Glutamatergic neuron (in vitro differentiated cells): ENCODE measurements at regions not wholly inside any gene's neighbourhood (a gene's known extent, or its start where the extent isn't known, plus 50 kb on each side); places are given as distances from the start of the nearest gene placed in this dataset.
"Not testable (repeated sequence)": the region's sequence is repeated elsewhere in the genome, so short reads cannot be mapped to it uniquely, and the experiment has no call there.

Source experiments
- DNase-seq: peaks from one replicate; pipeline ENCODE4 v3.0.0; 2022
- H3K27ac Mint-ChIP-seq: one replicate; pipeline ENCODE4 v1.8.0; 2020; ENCODE audit warnings: mild to moderate bottlenecking, mixed read lengths, inconsistent platforms; ENCODE audit not compliant: unreplicated experiment
- H3K27me3 Mint-ChIP-seq: one replicate; pipeline ENCODE4 v1.8.0; 2020; ENCODE audit warnings: mild to moderate bottlenecking, moderate library complexity, mixed read lengths, inconsistent platforms; ENCODE audit not compliant: unreplicated experiment
- H3K36me3 Mint-ChIP-seq: one replicate; pipeline ENCODE4 v1.8.0; 2020; ENCODE audit warnings: mild to moderate bottlenecking, mixed read lengths, inconsistent platforms; ENCODE audit not compliant: unreplicated experiment
- H3K4me1 Mint-ChIP-seq: one replicate; pipeline ENCODE4 v1.8.0; 2020; ENCODE audit warnings: mild to moderate bottlenecking, low read depth, mixed read lengths, inconsistent platforms; ENCODE audit not compliant: unreplicated experiment
- H3K4me3 Mint-ChIP-seq: one replicate; pipeline ENCODE4 v1.8.0; 2020; ENCODE audit warnings: mild to moderate bottlenecking, mixed read lengths, inconsistent platforms; ENCODE audit not compliant: unreplicated experiment
- H3K9me3 Mint-ChIP-seq: one replicate; pipeline ENCODE4 v1.8.0; 2020; ENCODE audit warnings: mild to moderate bottlenecking, moderate library complexity, mixed read lengths, inconsistent platforms; ENCODE audit not compliant: unreplicated experiment
- CTCF ChIP-seq: fragments of 200-600 bp; sonication (generic); IDR thresholded peaks from one replicate; pipeline ENCODE4 v1.5.0; 2021; ENCODE audit not compliant: partially characterized antibody, unreplicated experiment

GRCh38 chr7:89602984-89603383 lies 551.3 kb upstream of the STEAP1 start:
- no peak for TF ChIP-seq CTCF
- Mint-ChIP-seq H3K27ac (no peak overlapping the region), H3K4me3 (no peak overlapping the region), H3K27me3 (peaks cover 3% of the 10 kb centered on the region), H3K36me3 (peaks cover 6% of the 10 kb centered on the region), H3K4me1 (no peaks in the 10 kb centered on the region), H3K9me3 (peaks cover 1% of the 10 kb centered on the region)
- DNase-seq: no peak

- no peak for DNase-seq
- H3K4me3 Mint-ChIP-seq: no peak overlapping the region
- no peaks in the 10 kb centered on the region for H3K4me1 Mint-ChIP-seq
- no peak for TF ChIP-seq CTCF
- peaks cover 3% of the 10 kb centered on the region for H3K27me3 Mint-ChIP-seq
- H3K27ac Mint-ChIP-seq: no peak overlapping the region
- peaks cover 1% of the 10 kb centered on the region for H3K9me3 Mint-ChIP-seq
- H3K36me3 Mint-ChIP-seq: peaks cover 6% of the 10 kb centered on the region
Observed at GRCh38 chr7:89605362-89605761, 548.9 kb upstream of the STEAP1 start.

- H3K27me3 Mint-ChIP-seq: no peaks in the 10 kb centered on the region
- H3K4me3 Mint-ChIP-seq: no peak overlapping the region
- H3K27ac Mint-ChIP-seq: no peak overlapping the region
- peaks cover 1% of the 10 kb centered on the region for H3K9me3 Mint-ChIP-seq
- H3K4me1 Mint-ChIP-seq: no peaks in the 10 kb centered on the region
- no peaks in the 10 kb centered on the region for H3K36me3 Mint-ChIP-seq
- DNase-seq: no peak
- TF ChIP-seq CTCF: no peak
Observed at GRCh38 chr7:89606511-89606910, 547.8 kb upstream of the STEAP1 start.

- Mint-ChIP-seq H3K4me1 (no peaks in the 10 kb centered on the region), H3K4me3 (no peak overlapping the region), H3K27ac (no peak overlapping the region), H3K9me3 (peaks cover 3% of the 10 kb centered on the region), H3K36me3 (no peaks in the 10 kb centered on the region), H3K27me3 (no peaks in the 10 kb centered on the region)
- no peak for DNase-seq
- TF ChIP-seq CTCF: no peak
Observed at GRCh38 chr7:89607792-89608191, 546.5 kb upstream of the STEAP1 start.

- not testable (repeated sequence) for H3K27me3 Mint-ChIP-seq, H3K27ac Mint-ChIP-seq, H3K9me3 Mint-ChIP-seq, H3K36me3 Mint-ChIP-seq, H3K4me3 Mint-ChIP-seq, H3K4me1 Mint-ChIP-seq, DNase-seq
Observed at GRCh38 chr7:89616829-89617228, 537.4 kb upstream of the STEAP1 start.

GRCh38 chr7:89618274-89618673 lies 536.0 kb upstream of the STEAP1 start:
- Mint-ChIP-seq H3K36me3 (no peaks in the 10 kb centered on the region), H3K4me1 (no peaks in the 10 kb centered on the region), H3K9me3 (peaks cover 3% of the 10 kb centered on the region), H3K27me3 (no peaks in the 10 kb centered on the region), H3K27ac (no peak overlapping the region), H3K4me3 (no peak overlapping the region)
- no peak for TF ChIP-seq CTCF
- DNase-seq: no peak
